GM18951 (cell line): ENCODE measurements at regions not wholly inside any gene's neighbourhood (a gene's known extent, or its start where the extent isn't known, plus 50 kb on each side); places are given as distances from the start of the nearest gene placed in this dataset.
"Not testable (repeated sequence)": the region's sequence is repeated elsewhere in the genome, so short reads cannot be mapped to it uniquely, and the experiment has no call there.

Experiments
- POLR2A ChIP-seq: IDR thresholded peaks from 4 replicates; pipeline ENCODE4 v1.6.1; 2011; ENCODE audit warnings: mild to moderate bottlenecking; ENCODE audit not compliant: insufficient read length, insufficient read depth; ENCODE audit errors: extremely low read depth
- in situ Hi-C: fragments of 300-500 bp; cut with MboI; formaldehyde crosslinking; loops from one replicate; pipeline ENCODE4 v1.12.0; 2022; ENCODE audit warnings: low sequenced_read_pairs, mixed read lengths, inconsistent platforms; ENCODE audit not compliant: unreplicated experiment

DNA sequence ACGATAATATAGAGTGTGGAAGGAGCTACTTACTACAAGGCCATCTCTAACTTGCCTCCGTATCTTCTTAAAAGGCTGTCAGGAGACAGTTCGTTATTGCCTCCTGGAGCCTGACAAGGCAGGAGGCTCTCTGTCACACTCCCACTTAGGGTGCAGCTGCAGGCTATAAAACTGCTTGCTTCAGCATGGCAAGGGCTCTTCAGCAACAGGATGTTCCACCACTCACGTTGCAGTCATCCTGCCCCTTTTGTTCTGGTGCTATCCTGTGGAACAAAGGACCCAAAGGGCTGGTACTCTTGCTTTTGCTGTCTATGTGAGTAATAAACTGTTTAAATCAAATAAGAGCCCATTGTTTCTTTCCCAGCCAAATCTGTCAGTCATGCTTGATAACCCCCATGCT is 508.9 kb downstream of the NTRK2 start:
- in situ Hi-C loops: no loop called here

DNA sequence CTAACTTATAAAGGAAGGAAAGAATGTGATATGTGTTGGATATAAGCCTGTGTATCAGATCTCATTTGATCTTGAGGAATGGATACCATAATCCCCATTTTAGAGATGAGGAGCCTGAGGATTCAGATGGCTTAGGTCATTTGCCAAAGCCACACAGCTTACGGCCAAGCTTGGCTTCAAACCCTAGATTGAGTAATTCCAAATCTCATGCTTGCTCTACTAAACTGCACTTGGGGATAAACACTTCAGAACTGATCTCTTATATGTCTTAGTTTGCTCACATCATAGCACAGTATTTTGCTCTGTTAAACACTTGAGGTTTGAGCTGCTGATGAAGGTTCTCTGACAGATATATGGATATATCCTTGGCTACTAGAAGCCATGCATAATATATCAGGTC is 504.4 kb downstream of the NTRK2 start:
- in situ Hi-C loops: no loop called here
- no peak for TF ChIP-seq POLR2A

More for the DNA sequence above, 508.9 kb downstream of the NTRK2 start:
- no peak for TF ChIP-seq POLR2A

- in situ Hi-C loops: no loop called here
- TF ChIP-seq POLR2A: no peak
Measured at GRCh38 chr9:85172001-85172978, 502.8 kb downstream of the NTRK2 start.

GRCh38 chr9:85171163-85171562 is 501.6 kb downstream of the NTRK2 start:
- no peak for TF ChIP-seq POLR2A
- in situ Hi-C loops: no loop called here

GRCh38 chr9:85168412-85168811 is 498.9 kb downstream of the NTRK2 start:
- no peak for TF ChIP-seq POLR2A
- in situ Hi-C loops: no loop called here

GRCh38 chr9:85167146-85167545 is 497.6 kb downstream of the NTRK2 start:
- no peak for TF ChIP-seq POLR2A
- in situ Hi-C loops: no loop called here

- in situ Hi-C loops: no loop called here
Measured at GRCh38 chr9:85163825-85164224, 494.3 kb downstream of the NTRK2 start.

GRCh38 chr9:85163415-85163814 is 493.9 kb downstream of the NTRK2 start:
- in situ Hi-C loops: no loop called here

More at GRCh38 chr9:85163825-85164224, 494.3 kb downstream of the NTRK2 start:
- TF ChIP-seq POLR2A: no peak

DNA sequence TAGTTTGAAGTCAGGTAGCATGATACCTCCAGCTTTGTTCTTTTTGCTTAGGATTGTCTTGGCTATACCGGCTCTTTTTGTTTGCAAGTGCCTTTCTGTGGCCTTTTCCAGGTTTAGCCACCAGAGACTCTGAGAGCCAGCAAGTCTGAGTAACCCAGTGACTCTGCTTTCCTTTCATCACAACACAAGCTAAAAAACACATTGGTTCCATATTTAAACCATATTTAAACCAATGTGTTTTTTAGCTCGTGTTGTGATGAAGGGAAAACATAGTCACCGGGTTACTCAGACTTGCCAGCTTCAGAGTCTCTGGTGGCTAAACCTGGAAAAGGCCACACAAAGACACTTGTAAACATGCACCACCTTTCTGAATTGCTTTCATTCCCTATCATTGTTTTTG is 493.3 kb downstream of the NTRK2 start:
- no peak for TF ChIP-seq POLR2A
- in situ Hi-C loops: no loop called here

More at GRCh38 chr9:85163415-85163814, 493.9 kb downstream of the NTRK2 start:
- TF ChIP-seq POLR2A: no peak

DNA sequence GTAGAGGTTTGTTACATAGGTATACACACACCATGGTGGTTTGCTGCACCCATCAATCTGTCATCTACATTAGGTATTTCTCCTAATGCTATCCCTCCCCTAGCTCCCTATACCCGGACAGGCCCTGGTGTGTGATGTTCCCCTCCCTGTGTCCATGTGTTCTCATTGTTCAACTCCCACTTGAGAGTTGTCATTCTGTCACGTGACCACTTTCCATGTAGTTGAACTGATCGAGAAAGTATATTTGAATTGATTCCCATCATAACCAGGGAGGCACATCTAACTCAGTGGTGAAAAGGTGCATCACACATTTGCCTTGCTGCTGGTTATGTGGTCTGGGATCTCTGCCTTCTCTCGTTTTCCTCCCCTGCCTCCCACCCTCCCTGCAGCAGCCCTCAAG is 491.4 kb downstream of the NTRK2 start:
- in situ Hi-C loops: not testable (repeated sequence)

DNA sequence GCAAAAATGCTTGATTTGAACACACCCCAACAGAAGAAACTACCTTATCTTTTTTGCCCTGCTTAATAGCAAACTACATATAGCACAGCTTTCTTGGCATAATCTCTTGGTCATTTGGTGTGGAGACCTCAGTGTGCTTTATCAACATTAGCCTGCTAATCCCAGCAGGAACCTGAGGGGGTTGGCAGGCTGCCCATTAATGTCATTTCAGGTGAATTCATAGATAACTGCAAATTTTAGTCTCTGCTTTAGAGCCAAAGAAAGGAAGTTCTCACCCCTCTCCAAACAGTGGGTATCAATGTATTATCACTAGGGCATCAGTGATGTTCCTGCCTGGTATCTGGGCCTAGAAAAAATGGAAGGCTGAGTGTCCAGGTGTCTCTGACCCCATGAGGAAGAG is 489.0 kb downstream of the NTRK2 start:
- TF ChIP-seq POLR2A: no peak
- in situ Hi-C loops: no loop called here

DNA sequence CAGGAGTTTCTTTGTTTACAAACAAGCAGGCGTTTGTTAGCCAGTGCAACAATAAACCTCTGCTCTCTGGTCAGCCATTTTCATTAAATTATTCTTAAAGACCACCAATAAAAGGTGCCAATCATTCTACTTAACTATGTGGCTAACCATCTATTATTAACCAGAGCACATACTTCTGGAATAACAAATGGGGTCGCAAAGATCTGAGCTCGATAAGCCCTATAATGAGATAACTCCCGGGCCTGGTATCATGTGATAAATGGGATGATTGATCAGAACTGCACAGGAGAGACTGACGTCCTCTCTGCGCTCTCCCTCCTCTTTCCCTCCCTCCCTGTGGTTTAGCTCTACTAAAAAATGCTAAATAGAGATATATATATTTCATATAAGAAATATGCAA is 488.2 kb downstream of the NTRK2 start:
- no peak for TF ChIP-seq POLR2A
- in situ Hi-C loops: no loop called here

DNA sequence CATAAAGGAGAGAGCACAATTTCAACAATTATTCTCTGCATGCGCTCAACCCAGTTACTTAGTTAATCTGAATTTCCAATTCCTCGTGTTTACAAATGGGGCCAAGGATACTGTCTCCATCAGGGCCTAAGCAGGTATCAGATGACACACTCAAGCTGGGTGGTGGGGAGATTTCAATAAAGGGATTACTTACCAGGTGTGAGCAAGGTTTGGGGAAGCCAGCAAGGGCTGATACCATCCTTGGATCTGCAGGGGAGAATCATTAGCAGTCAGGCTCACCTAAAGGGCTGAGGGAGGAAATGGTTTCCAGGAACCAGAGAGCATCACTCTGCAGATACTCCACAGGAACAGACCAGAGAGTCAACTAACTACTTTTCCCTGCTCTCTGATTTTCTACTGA is 487.1 kb downstream of the NTRK2 start:
- in situ Hi-C loops: no loop called here
- no peak for TF ChIP-seq POLR2A

DNA sequence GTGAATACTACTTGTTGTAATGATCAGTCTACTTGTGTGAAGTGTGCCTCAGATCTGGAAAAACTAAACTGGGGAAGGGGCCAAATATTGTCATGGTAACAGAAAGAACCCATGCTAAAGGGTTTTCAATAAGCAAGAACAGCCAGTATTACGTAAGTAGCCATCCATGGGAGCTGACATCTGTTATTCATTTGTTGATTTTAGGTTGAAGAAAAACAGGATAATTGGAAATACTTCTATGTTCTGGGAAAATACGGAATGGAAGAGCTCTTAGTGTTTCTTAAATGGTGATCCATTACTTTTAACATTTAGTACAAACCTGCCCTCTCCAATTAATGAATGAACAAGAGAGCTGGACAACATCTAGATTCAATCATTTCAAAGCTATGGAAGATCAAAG is 485.8 kb downstream of the NTRK2 start:
- in situ Hi-C loops: no loop called here
- no peak for TF ChIP-seq POLR2A

- no peak for TF ChIP-seq POLR2A
- in situ Hi-C loops: no loop called here
Measured at GRCh38 chr9:85151741-85152140, 482.2 kb downstream of the NTRK2 start.

DNA sequence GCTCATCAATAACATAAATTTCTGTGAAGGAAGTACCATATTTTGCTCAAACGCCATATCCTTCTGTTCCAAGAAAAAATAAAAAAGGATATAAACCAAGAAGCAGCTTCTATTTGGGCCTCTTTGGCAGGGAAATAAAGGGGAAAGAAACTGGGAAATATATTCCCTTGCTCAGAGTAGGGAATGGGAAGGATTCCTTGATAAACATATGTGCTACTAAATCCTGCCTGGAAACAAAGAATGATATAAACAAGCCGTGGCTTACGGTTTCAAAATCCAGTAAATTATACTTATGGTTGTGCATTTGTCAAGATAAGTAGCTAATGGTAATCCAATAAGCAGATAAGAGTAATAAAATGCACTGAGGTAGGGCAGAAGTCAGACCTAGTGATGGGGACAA is 481.6 kb downstream of the NTRK2 start:
- in situ Hi-C loops: no loop called here
- TF ChIP-seq POLR2A: no peak
